ENCODE measurements at regions not wholly inside any gene's neighbourhood (a gene's known extent, or its start where the extent isn't known, plus 50 kb on each side); places are given as distances from the start of the nearest gene placed in this dataset.

DNA sequence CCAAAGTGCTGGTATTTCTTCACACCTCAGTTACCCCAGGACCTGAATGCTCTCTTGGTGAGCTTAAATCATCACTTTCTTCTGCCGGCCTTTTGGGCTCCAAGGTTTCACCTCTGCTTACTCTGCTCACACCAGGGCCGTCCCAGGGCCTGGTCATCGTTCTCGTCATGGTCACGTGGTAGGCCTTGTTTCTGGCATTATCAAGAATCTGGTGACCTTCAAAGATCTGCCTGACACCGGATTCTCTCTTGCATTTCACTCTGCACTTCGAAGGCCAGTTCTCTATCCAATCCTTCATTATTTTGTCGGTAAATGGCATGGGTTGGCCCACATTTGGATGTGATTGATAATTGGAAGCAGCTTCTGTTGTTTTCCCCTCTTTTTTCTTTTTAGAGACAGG lies 80.5 kb downstream of the HRH4 start:
- Histone ChIP-seq H4K91ac (ENCODE audit: insufficient read depth, low read depth, low read length) (no peak overlapping the region), H3K36me3 (ENCODE audit: control insufficient read depth, insufficient read depth, low read length) (no peaks in the 10 kb centered on the region), H3K4me1 (ENCODE audit: control insufficient read depth, insufficient read depth, low read length) (no peaks in the 10 kb centered on the region), H3K4me3 (ENCODE audit: insufficient read depth, low read depth, low read length) (no peak overlapping the region), H2AK9ac (replicated peaks; ENCODE audit: low read depth, low read length, poor library complexity) (no peak overlapping the region), H3K9me1 (ENCODE audit: insufficient read depth, low read length) (no peaks in the 10 kb centered on the region), H3K23ac (ENCODE audit: low read depth, low read length) (no peak overlapping the region), H2BK15ac (ENCODE audit: low read depth, low read length) (no peak overlapping the region), H3K9me3 (ENCODE audit: control insufficient read depth, insufficient read depth, low read length) (no peaks in the 10 kb centered on the region), H3K27ac (ENCODE audit: insufficient read depth, low read length) (no peak overlapping the region), H3K9ac (ENCODE audit: low read depth, low read length) (no peak overlapping the region), H4K8ac (ENCODE audit: low read depth in 2 of 2, low read length in 2 of 2) (no peak overlapping the region), H2BK120ac (ENCODE audit: low read depth, low read length) (no peak overlapping the region), H2BK5ac (ENCODE audit: low read depth, low read length, poor library complexity, severe bottlenecking) (no peak overlapping the region), H3K4ac (ENCODE audit: low read depth, low read length) (no peak overlapping the region), H2BK20ac (ENCODE audit: low read depth, low read length) (no peak overlapping the region), H3K79me1 (ENCODE audit: low read depth in 1 of 2, low read length in 2 of 2) (no peaks in the 10 kb centered on the region), H3K27me3 (ENCODE audit: control insufficient read depth, insufficient read depth, low read length) (peaks cover 24% of the 10 kb centered on the region), H3K18ac (ENCODE audit: low read depth, low read length) (no peak overlapping the region), H3K56ac (ENCODE audit: extremely low read depth, insufficient read depth, low read length) (no peak overlapping the region), H3K14ac (replicated peaks; ENCODE audit: low read depth, low read length) (no peak overlapping the region), H2AFZ (replicated peaks; ENCODE audit: low read length, poor library complexity) (no peak overlapping the region), H4K5ac (ENCODE audit: low read depth, low read length) (no peak overlapping the region), H4K20me1 (ENCODE audit: insufficient read depth, low read length) (no peaks in the 10 kb centered on the region), H3K4me2 (ENCODE audit: low read depth, low read length) (no peak overlapping the region), H2AK5ac (ENCODE audit: low read depth, low read length) (no peak overlapping the region)
- TF ChIP-seq RFX5 (IDR thresholded peaks at IDR 0.05; ENCODE audit: low read depth, low read length) (no peak), BHLHE40 (IDR thresholded peaks at IDR 0.05; ENCODE audit: low read depth, low read length) (no peak), NFE2L2 (IDR thresholded peaks at IDR 0.05; ENCODE audit: low read depth, low read length) (no peak), CEBPB (IDR thresholded peaks at IDR 0.05; ENCODE audit: low read depth, low read length) (no peak), RCOR1 (IDR thresholded peaks at IDR 0.05; ENCODE audit: insufficient replicate concordance, low read length) (no peak), CHD1 (IDR thresholded peaks at IDR 0.05; ENCODE audit: low read depth, low read length) (no peak), MXI1 (IDR thresholded peaks at IDR 0.05; ENCODE audit: borderline replicate concordance, low read depth, low read length) (no peak), POLR2A (IDR thresholded peaks at IDR 0.05; ENCODE audit: low read depth, low read length) (no peak), MAZ (IDR thresholded peaks at IDR 0.05; ENCODE audit: borderline replicate concordance, low read depth, low read length) (no peak), RAD21 (IDR thresholded peaks at IDR 0.05; ENCODE audit: low read length) (no peak), FOS (IDR thresholded peaks at IDR 0.05; ENCODE audit: low read depth, low read length) (no peak), USF2 (IDR thresholded peaks at IDR 0.05; ENCODE audit: low read depth, low read length) (no peak), MAFK (IDR thresholded peaks at IDR 0.05; ENCODE audit: low read depth, low read length) (no peak), SMC3 (IDR thresholded peaks at IDR 0.05; ENCODE audit: low read depth, low read length) (no peak)
- TF ChIP-seq, protein P1, sequence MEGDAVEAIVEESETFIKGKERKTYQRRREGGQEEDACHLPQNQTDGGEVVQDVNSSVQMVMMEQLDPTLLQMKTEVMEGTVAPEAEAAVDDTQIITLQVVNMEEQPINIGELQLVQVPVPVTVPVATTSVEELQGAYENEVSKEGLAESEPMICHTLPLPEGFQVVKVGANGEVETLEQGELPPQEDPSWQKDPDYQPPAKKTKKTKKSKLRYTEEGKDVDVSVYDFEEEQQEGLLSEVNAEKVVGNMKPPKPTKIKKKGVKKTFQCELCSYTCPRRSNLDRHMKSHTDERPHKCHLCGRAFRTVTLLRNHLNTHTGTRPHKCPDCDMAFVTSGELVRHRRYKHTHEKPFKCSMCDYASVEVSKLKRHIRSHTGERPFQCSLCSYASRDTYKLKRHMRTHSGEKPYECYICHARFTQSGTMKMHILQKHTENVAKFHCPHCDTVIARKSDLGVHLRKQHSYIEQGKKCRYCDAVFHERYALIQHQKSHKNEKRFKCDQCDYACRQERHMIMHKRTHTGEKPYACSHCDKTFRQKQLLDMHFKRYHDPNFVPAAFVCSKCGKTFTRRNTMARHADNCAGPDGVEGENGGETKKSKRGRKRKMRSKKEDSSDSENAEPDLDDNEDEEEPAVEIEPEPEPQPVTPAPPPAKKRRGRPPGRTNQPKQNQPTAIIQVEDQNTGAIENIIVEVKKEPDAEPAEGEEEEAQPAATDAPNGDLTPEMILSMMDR (conservative IDR thresholded peaks at IDR 0.05; ENCODE audit: low read depth, low read length), result no peak
- TF ChIP-seq, protein P2, sequence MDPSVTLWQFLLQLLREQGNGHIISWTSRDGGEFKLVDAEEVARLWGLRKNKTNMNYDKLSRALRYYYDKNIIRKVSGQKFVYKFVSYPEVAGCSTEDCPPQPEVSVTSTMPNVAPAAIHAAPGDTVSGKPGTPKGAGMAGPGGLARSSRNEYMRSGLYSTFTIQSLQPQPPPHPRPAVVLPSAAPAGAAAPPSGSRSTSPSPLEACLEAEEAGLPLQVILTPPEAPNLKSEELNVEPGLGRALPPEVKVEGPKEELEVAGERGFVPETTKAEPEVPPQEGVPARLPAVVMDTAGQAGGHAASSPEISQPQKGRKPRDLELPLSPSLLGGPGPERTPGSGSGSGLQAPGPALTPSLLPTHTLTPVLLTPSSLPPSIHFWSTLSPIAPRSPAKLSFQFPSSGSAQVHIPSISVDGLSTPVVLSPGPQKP (IDR thresholded peaks at IDR 0.05; ENCODE audit: borderline replicate concordance, low read depth, low read length), result no peak
- 100% methylated on average over 2 of the region's 8 CpGs; no CpG with 5 or more reads in 1 of the 2 experiments for WGBS, 2 experiments (ENCODE audit: extremely low coverage in 2 of 2, insufficient read length in 1 of 2)
- in situ Hi-C loops (cut with MboI; ENCODE audit: low sequenced_read_pairs), result no loop called here
- POLR2A ChIA-PET (ENCODE audit: unreplicated experiment), result no interaction called here
- ATAC-seq (ENCODE audit: low read depth) (no peak), DNase-seq (no peak)
- CTCF ChIA-PET, result no interaction called here
- dilution Hi-C loops (cut with HindIII; ENCODE audit: low sequenced_read_pairs, unreplicated experiment), result no loop called here
- intact Hi-C loops (cut with micrococcal nuclease), result loop anchor here (10.0 kb wide), 1 partner anchor 1354 kb away; no protein-coding TSS in a partner anchor
- no TSS peak for BruUV-seq (replicated peaks)
